ENCODE measurements at regions not wholly inside any gene's neighbourhood (a gene's known extent, or its start where the extent isn't known, plus 50 kb on each side); places are given as distances from the start of the nearest gene placed in this dataset.

- H3K27me3 Mint-ChIP-seq: no peaks in the 10 kb centered on the region
- H3K4me1 Mint-ChIP-seq: no peaks in the 10 kb centered on the region
- ATAC-seq (ENCODE audit: low read depth in 2 of 2): no peak
- peak overlapping the region in 1 of 6 donors; percentile 41 for H3K27ac Mint-ChIP-seq
- DNase-seq: no peak
- no peaks in the 10 kb centered on the region for H3K36me3 Mint-ChIP-seq
- H3K4me3 Mint-ChIP-seq: no peak overlapping the region
- peaks cover 0 to 17% (median 6%) of the 10 kb centered on the region in 7 donors for H3K9me3 Mint-ChIP-seq
Measured at GRCh38 chr4:125744891-125745364, 430.2 kb downstream of the FAT4 start.

GRCh38 chr4:125749354-125749753 lies 434.6 kb downstream of the FAT4 start:
- Mint-ChIP-seq H3K4me1 (no peaks in the 10 kb centered on the region), H3K4me3 (peak overlapping the region in 1 of 8 donors; percentile 17), H3K27ac (no peak overlapping the region), H3K27me3 (no peaks in the 10 kb centered on the region), H3K9me3 (peaks cover 3 to 18% (median 7%) of the 10 kb centered on the region in 7 donors), H3K36me3 (no peaks in the 10 kb centered on the region)
- ATAC-seq (ENCODE audit: low read depth in 2 of 2) (no peak), DNase-seq (no peak)

GRCh38 chr4:125750399-125750798 lies 435.6 kb downstream of the FAT4 start:
- Mint-ChIP-seq H3K9me3 (peaks cover 3 to 18% (median 7%) of the 10 kb centered on the region in 7 donors), H3K27ac (no peak overlapping the region), H3K36me3 (no peaks in the 10 kb centered on the region), H3K27me3 (no peaks in the 10 kb centered on the region), H3K4me3 (no peak overlapping the region), H3K4me1 (no peaks in the 10 kb centered on the region)
- DNase-seq: no peak
- no peak for ATAC-seq (ENCODE audit: low read depth in 2 of 2)

- H3K36me3 Mint-ChIP-seq: no peaks in the 10 kb centered on the region
- no peaks in the 10 kb centered on the region for H3K27me3 Mint-ChIP-seq
- DNase-seq (no peak), ATAC-seq (ENCODE audit: low read depth in 2 of 2) (no peak)
- peaks cover 3 to 14% (median 7%) of the 10 kb centered on the region in 7 donors for H3K9me3 Mint-ChIP-seq
- no peak overlapping the region for H3K4me3 Mint-ChIP-seq
- no peaks in the 10 kb centered on the region for H3K4me1 Mint-ChIP-seq
- no peak overlapping the region for H3K27ac Mint-ChIP-seq
Measured at GRCh38 chr4:125750828-125751466, 436.2 kb downstream of the FAT4 start.

GRCh38 chr4:125758438-125758837 lies 443.7 kb downstream of the FAT4 start:
- Mint-ChIP-seq H3K27ac (no peak overlapping the region), H3K27me3 (no peaks in the 10 kb centered on the region), H3K4me1 (no peaks in the 10 kb centered on the region), H3K36me3 (no peaks in the 10 kb centered on the region), H3K4me3 (no peak overlapping the region), H3K9me3 (peaks cover 0 to 2% (median 0%) of the 10 kb centered on the region in 7 donors)
- DNase-seq: no peak
- no peak for ATAC-seq (ENCODE audit: low read depth in 2 of 2)

GRCh38 chr4:125760201-125760819 lies 445.6 kb downstream of the FAT4 start:
- no peaks in the 10 kb centered on the region for H3K4me1 Mint-ChIP-seq
- no peak for ATAC-seq (ENCODE audit: low read depth in 2 of 2)

GRCh38 chr4:125760956-125761355 lies 446.2 kb downstream of the FAT4 start:
- no peaks in the 10 kb centered on the region for H3K4me1 Mint-ChIP-seq
- H3K9me3 Mint-ChIP-seq: peaks cover 0 to 2% (median 0%) of the 10 kb centered on the region in 7 donors
- no peaks in the 10 kb centered on the region for H3K27me3 Mint-ChIP-seq
- no peak overlapping the region for H3K4me3 Mint-ChIP-seq
- no peak for DNase-seq
- peak overlapping the region in 1 of 6 donors; percentile 45 for H3K27ac Mint-ChIP-seq
- ATAC-seq (ENCODE audit: low read depth in 2 of 2): no peak
- no peaks in the 10 kb centered on the region for H3K36me3 Mint-ChIP-seq

More at GRCh38 chr4:125760201-125760819, 445.6 kb downstream of the FAT4 start:
- no peak overlapping the region for H3K27ac Mint-ChIP-seq
- no peak for DNase-seq
- no peak overlapping the region for H3K4me3 Mint-ChIP-seq
- no peaks in the 10 kb centered on the region for H3K27me3 Mint-ChIP-seq
- H3K9me3 Mint-ChIP-seq: peaks cover 0 to 2% (median 0%) of the 10 kb centered on the region in 7 donors
- H3K36me3 Mint-ChIP-seq: no peaks in the 10 kb centered on the region

GRCh38 chr4:125762537-125762936 lies 447.8 kb downstream of the FAT4 start:
- DNase-seq (no peak), ATAC-seq (ENCODE audit: low read depth in 2 of 2) (no peak)
- Mint-ChIP-seq H3K4me1 (no peaks in the 10 kb centered on the region), H3K9me3 (peaks cover 0 to 2% (median 0%) of the 10 kb centered on the region in 7 donors), H3K27ac (peak overlapping the region in 1 of 6 donors; percentile 0), H3K4me3 (no peak overlapping the region), H3K27me3 (no peaks in the 10 kb centered on the region), H3K36me3 (no peaks in the 10 kb centered on the region)

- no peak overlapping the region for H3K4me3 Mint-ChIP-seq
- no peaks in the 10 kb centered on the region for H3K36me3 Mint-ChIP-seq
- DNase-seq: no peak
- H3K9me3 Mint-ChIP-seq: peaks cover 0 to 1% (median 0%) of the 10 kb centered on the region in 7 donors
- ATAC-seq (ENCODE audit: low read depth in 2 of 2): no peak
- H3K4me1 Mint-ChIP-seq: no peaks in the 10 kb centered on the region
- no peak overlapping the region for H3K27ac Mint-ChIP-seq
- H3K27me3 Mint-ChIP-seq: no peaks in the 10 kb centered on the region
Measured at GRCh38 chr4:125765941-125766340, 451.2 kb downstream of the FAT4 start.

- no peak overlapping the region for H3K4me3 Mint-ChIP-seq
- H3K4me1 Mint-ChIP-seq: no peaks in the 10 kb centered on the region
- ATAC-seq (ENCODE audit: low read depth in 2 of 2): no peak
- DNase-seq: no peak
- no peaks in the 10 kb centered on the region for H3K36me3 Mint-ChIP-seq
- H3K27ac Mint-ChIP-seq: no peak overlapping the region
- H3K9me3 Mint-ChIP-seq: peaks cover 0 to 7% (median 5%) of the 10 kb centered on the region in 7 donors
- no peaks in the 10 kb centered on the region for H3K27me3 Mint-ChIP-seq
Measured at GRCh38 chr4:125770814-125771398, 456.2 kb downstream of the FAT4 start.

- ATAC-seq (ENCODE audit: low read depth in 2 of 2) (no peak), DNase-seq (no peak)
- Mint-ChIP-seq H3K4me1 (no peaks in the 10 kb centered on the region), H3K27me3 (no peaks in the 10 kb centered on the region), H3K27ac (no peak overlapping the region), H3K9me3 (peaks cover 3 to 20% (median 13%) of the 10 kb centered on the region in 7 donors), H3K4me3 (no peak overlapping the region), H3K36me3 (no peaks in the 10 kb centered on the region)
Measured at GRCh38 chr4:125772680-125773079, 457.9 kb downstream of the FAT4 start.

- ATAC-seq (ENCODE audit: low read depth in 2 of 2) (no peak), DNase-seq (no peak)
- no peak overlapping the region for H3K4me3 Mint-ChIP-seq
- peaks cover 3 to 20% (median 13%) of the 10 kb centered on the region in 7 donors for H3K9me3 Mint-ChIP-seq
- H3K27ac Mint-ChIP-seq: no peak overlapping the region
- no peaks in the 10 kb centered on the region for H3K36me3 Mint-ChIP-seq
- H3K4me1 Mint-ChIP-seq: no peaks in the 10 kb centered on the region
- no peaks in the 10 kb centered on the region for H3K27me3 Mint-ChIP-seq
Measured at GRCh38 chr4:125773502-125773901, 458.7 kb downstream of the FAT4 start.

- Mint-ChIP-seq H3K4me1 (no peaks in the 10 kb centered on the region), H3K27me3 (no peaks in the 10 kb centered on the region), H3K4me3 (no peak overlapping the region), H3K27ac (no peak overlapping the region), H3K36me3 (no peaks in the 10 kb centered on the region), H3K9me3 (peaks cover 3 to 23% (median 13%) of the 10 kb centered on the region in 7 donors)
- ATAC-seq (ENCODE audit: low read depth in 2 of 2) (no peak), DNase-seq (no peak)
Measured at GRCh38 chr4:125773931-125774330, 459.2 kb downstream of the FAT4 start.

GRCh38 chr4:125776146-125776545 lies 461.4 kb downstream of the FAT4 start:
- Mint-ChIP-seq H3K4me3 (no peak overlapping the region), H3K4me1 (no peaks in the 10 kb centered on the region), H3K36me3 (no peaks in the 10 kb centered on the region), H3K27ac (no peak overlapping the region), H3K27me3 (no peaks in the 10 kb centered on the region), H3K9me3 (peaks cover 3 to 29% (median 13%) of the 10 kb centered on the region in 7 donors)
- DNase-seq: no peak
- no peak for ATAC-seq (ENCODE audit: low read depth in 2 of 2)
